IMR-90 (cell line): ENCODE measurements at regions not wholly inside any gene's neighbourhood (a gene's known extent, or its start where the extent isn't known, plus 50 kb on each side); places are given as distances from the start of the nearest gene placed in this dataset.

ENCODE experiments used
- ATAC-seq: fragments of 200-7000 bp; cut with Tn5 transposase; 2 replicates; pipeline ENCODE4 v1.9.1; 2020; ENCODE audit warnings: low read depth, mild to moderate bottlenecking, moderate library complexity
- BruUV-seq: library from RNA; stranded (reverse); fragments of 400-500 nt; replicated peaks from 2 replicates; lab custom pipeline; 2021; lab: Mats Ljungman, UMichigan
- CTCF ChIA-PET: fragments of 300-600 bp; formaldehyde crosslinking; extraction: SDS; loops from one replicate; lab custom pipeline; 2021; ENCODE audit warnings: antibody characterized with exemption; lab: Yijun Ruan, JAX
- POLR2A ChIA-PET: fragments of 300-600 bp; sonication (Branson Sonifier 250); formaldehyde crosslinking; loops from one replicate; lab custom pipeline; 2022; ENCODE audit warnings: antibody characterized with exemption; ENCODE audit not compliant: unreplicated experiment; lab: Charles Lee
- DNase-seq: peaks from one replicate; pipeline ENCODE4 v3.0.0; 2013
- H2AFZ ChIP-seq: replicated peaks from 2 replicates; pipeline ENCODE3; 2013; ENCODE audit warnings: low read length, mild to moderate bottlenecking; ENCODE audit not compliant: poor library complexity
- H2AK5ac ChIP-seq: 2 replicates; pipeline ENCODE4 v1.6.1; 2013; ENCODE audit warnings: low read depth, low read length, inconsistent platforms
- H2AK9ac ChIP-seq: replicated peaks from 2 replicates; pipeline ENCODE3; 2013; ENCODE audit warnings: mild to moderate bottlenecking, low read depth, low read length, moderate library complexity; ENCODE audit not compliant: poor library complexity
- H2BK120ac ChIP-seq: 2 replicates; pipeline ENCODE4 v1.6.1; 2013; ENCODE audit warnings: low read depth, low read length, inconsistent platforms
- H2BK15ac ChIP-seq: 3 replicates; pipeline ENCODE4 v1.6.1; 2013; ENCODE audit warnings: low read depth, low read length, inconsistent platforms
- H2BK20ac ChIP-seq: 2 replicates; pipeline ENCODE4 v1.6.1; 2013; ENCODE audit warnings: low read depth, mild to moderate bottlenecking, inconsistent platforms, low read length, moderate library complexity
- H2BK5ac ChIP-seq: 2 replicates; pipeline ENCODE4 v1.6.1; 2013; ENCODE audit warnings: mild to moderate bottlenecking, low read depth, low read length, inconsistent platforms; ENCODE audit not compliant: poor library complexity, severe bottlenecking
- H3K14ac ChIP-seq: replicated peaks from 2 replicates; pipeline ENCODE4 v1.6.1; 2013; ENCODE audit warnings: low read depth, low read length, inconsistent platforms
- H3K18ac ChIP-seq: 2 replicates; pipeline ENCODE4 v1.6.1; 2013; ENCODE audit warnings: low read depth, low read length, control low read depth
- H3K23ac ChIP-seq: 2 replicates; pipeline ENCODE4 v1.6.1; 2013; ENCODE audit warnings: low read depth, low read length, inconsistent platforms
- H3K27ac ChIP-seq: 2 replicates; pipeline ENCODE4 v1.5.1; 2013; ENCODE audit warnings: mild to moderate bottlenecking, control low read depth, low read length; ENCODE audit not compliant: insufficient read depth
- H3K27me3 ChIP-seq: 2 replicates; pipeline ENCODE4 v1.6.1; 2013; ENCODE audit warnings: low read length; ENCODE audit not compliant: control insufficient read depth, insufficient read depth
- H3K36me3 ChIP-seq: 2 replicates; pipeline ENCODE4 v1.6.1; 2013; ENCODE audit warnings: low read length, mixed read lengths; ENCODE audit not compliant: control insufficient read depth, insufficient read depth
- H3K4ac ChIP-seq: 2 replicates; pipeline ENCODE4 v1.6.1; 2013; ENCODE audit warnings: low read depth, low read length, inconsistent platforms
- H3K4me1 ChIP-seq: 2 replicates; pipeline ENCODE4 v1.6.1; 2013; ENCODE audit warnings: low read length, mixed read lengths; ENCODE audit not compliant: control insufficient read depth, insufficient read depth
- H3K4me2 ChIP-seq: 2 replicates; pipeline ENCODE4 v1.6.1; 2013; ENCODE audit warnings: low read depth, mild to moderate bottlenecking, control low read depth, low read length, moderate library complexity
- H3K4me3 ChIP-seq: 2 replicates; pipeline ENCODE4 v1.5.1; 2013; ENCODE audit warnings: low read depth, mild to moderate bottlenecking, control low read depth, low read length, moderate library complexity; ENCODE audit not compliant: insufficient read depth
- H3K56ac ChIP-seq: 2 replicates; pipeline ENCODE4 v1.6.1; 2013; ENCODE audit warnings: low read length, inconsistent platforms; ENCODE audit not compliant: insufficient read depth; ENCODE audit errors: extremely low read depth
- H3K79me1 ChIP-seq, 2 experiments: 2 replicates each; pipeline ENCODE4 v1.6.1; 2013; ENCODE audit warnings: low read length in 2 of 2, inconsistent platforms in 1 of 2, low read depth in 1 of 2
- H3K9ac ChIP-seq: 2 replicates; pipeline ENCODE4 v1.6.1; 2013; ENCODE audit warnings: low read depth, low read length, control low read depth
- H3K9me1 ChIP-seq: 2 replicates; pipeline ENCODE4 v1.6.1; 2013; ENCODE audit warnings: low read length, inconsistent platforms; ENCODE audit not compliant: insufficient read depth
- H3K9me3 ChIP-seq: 2 replicates; pipeline ENCODE4 v1.6.1; 2013; ENCODE audit warnings: low read length; ENCODE audit not compliant: control insufficient read depth, insufficient read depth
- H4K20me1 ChIP-seq: 2 replicates; pipeline ENCODE4 v1.6.1; 2013; ENCODE audit warnings: low read length, inconsistent platforms; ENCODE audit not compliant: insufficient read depth
- H4K5ac ChIP-seq: 2 replicates; pipeline ENCODE4 v1.6.1; 2013; ENCODE audit warnings: mild to moderate bottlenecking, low read depth, low read length, control low read depth
- H4K8ac ChIP-seq, 2 experiments: 2 replicates each; pipeline ENCODE4 v1.6.1; 2013; ENCODE audit warnings: low read depth in 2 of 2, low read length in 2 of 2, control low read depth in 1 of 2, inconsistent platforms in 1 of 2
- H4K91ac ChIP-seq: 2 replicates; pipeline ENCODE4 v1.6.1; 2013; ENCODE audit warnings: low read depth, low read length, inconsistent platforms; ENCODE audit not compliant: insufficient read depth
- BHLHE40 ChIP-seq: fragments of 150-350 bp; IDR thresholded peaks from 2 replicates; pipeline ENCODE4 v1.6.1; 2016; ENCODE audit warnings: mild to moderate bottlenecking, low read depth, low read length
- CEBPB ChIP-seq: IDR thresholded peaks from 2 replicates; pipeline ENCODE4 v1.6.1; 2012; ENCODE audit warnings: low read depth, low read length, improper control_type of control experiment
- NFE2L2 ChIP-seq: fragments of 150-350 bp; IDR thresholded peaks from 2 replicates; pipeline ENCODE4 v1.6.1; 2016; ENCODE audit warnings: low read depth, mild to moderate bottlenecking, low read length
- RAD21 ChIP-seq: IDR thresholded peaks from 2 replicates; pipeline ENCODE4 v1.6.1; 2012; ENCODE audit warnings: low read length, improper control_type of control experiment
- RCOR1 ChIP-seq: IDR thresholded peaks from 2 replicates; pipeline ENCODE4 v1.6.1; 2012; ENCODE audit warnings: mild to moderate bottlenecking, low read length, improper control_type of control experiment; ENCODE audit not compliant: insufficient replicate concordance
- RFX5 ChIP-seq: IDR thresholded peaks from 2 replicates; pipeline ENCODE4 v1.8.0; 2012; ENCODE audit warnings: low read depth, mild to moderate bottlenecking, low read length, moderate library complexity
- SMC3 ChIP-seq: fragments of 150-350 bp; IDR thresholded peaks from 2 replicates; pipeline ENCODE4 v1.6.1; 2016; ENCODE audit warnings: low read depth, mild to moderate bottlenecking, antibody characterized with exemption, low read length, moderate library complexity
- WGBS, 2 experiments: methylation state at CpG; one replicate each; pipeline versions ENCODE4 v1.1.5 to v1.1.7; 2013; ENCODE audit warnings: missing lambda C conversion rate in 2 of 2; ENCODE audit not compliant: insufficient read length in 1 of 2; ENCODE audit errors: extremely low coverage in 2 of 2; 5-methylcytosine and 5-hydroxymethylcytosine counted together
- dilution Hi-C: fragments of 300-500 bp; cut with HindIII; formaldehyde crosslinking; loops from one replicate; pipeline ENCODE4 v1.14.3; 2018; ENCODE audit warnings: low sequenced_read_pairs; ENCODE audit not compliant: unreplicated experiment
- in situ Hi-C: fragments of 300-500 bp; cut with MboI; formaldehyde crosslinking; loops from 3 replicates; pipeline ENCODE4 v1.14.3; 2019; ENCODE audit warnings: low sequenced_read_pairs, inconsistent platforms, mixed read lengths
- intact Hi-C: fragments of 100-400 bp; cut with micrococcal nuclease; formaldehyde crosslinking; loops from 2 replicates; pipeline ENCODE4 v1.10.0; 2022
- TF ChIP-seq, protein P1 (sequence below): conservative IDR thresholded peaks from 2 replicates; pipeline ENCODE4 v1.5.1; 2012; ENCODE audit warnings: mild to moderate bottlenecking, low read depth, low read length, improper control_type of control experiment

DNA sequence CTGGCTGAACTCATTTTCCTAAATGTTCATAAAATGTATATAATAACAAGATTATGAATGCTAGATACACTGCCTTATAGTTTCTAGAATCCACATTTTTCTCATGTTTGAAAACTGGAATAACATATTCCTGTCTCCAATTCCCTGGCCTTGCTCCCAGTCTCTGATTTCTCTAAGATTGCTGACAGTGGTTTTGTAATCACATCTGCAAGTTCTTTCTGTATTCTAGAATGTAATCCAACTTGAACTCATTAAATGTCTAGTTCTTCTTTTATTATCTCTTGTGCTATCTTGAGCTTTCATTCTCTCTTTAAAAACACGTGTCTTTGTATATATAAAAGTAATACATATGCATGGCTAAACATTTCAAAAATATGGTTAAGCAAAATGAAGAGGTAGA, 215.2 kb upstream of the ADAMTS9 start:
- Histone ChIP-seq H3K9ac (no peak overlapping the region), H3K27me3 (no peaks in the 10 kb centered on the region), H4K20me1 (no peaks in the 10 kb centered on the region), H2BK20ac (no peak overlapping the region), H3K9me3 (no peaks in the 10 kb centered on the region), H2BK120ac (no peak overlapping the region), H4K5ac (no peak overlapping the region), H3K4ac (no peak overlapping the region), H3K56ac (no peak overlapping the region), H2AK5ac (no peak overlapping the region), H4K91ac (no peak overlapping the region), H3K4me1 (peaks cover 7% of the 10 kb centered on the region), H3K4me2 (no peak overlapping the region), H2AK9ac (no peak overlapping the region), H3K23ac (no peak overlapping the region), H3K4me3 (no peak overlapping the region), H3K79me1 (no peaks in the 10 kb centered on the region), H3K9me1 (no peaks in the 10 kb centered on the region), H3K36me3 (no peaks in the 10 kb centered on the region), H4K8ac (no peak overlapping the region), H3K27ac (no peak overlapping the region), H2BK5ac (no peak overlapping the region), H3K18ac (no peak overlapping the region), H2BK15ac (no peak overlapping the region), H3K14ac (no peak overlapping the region), H2AFZ (no peak overlapping the region)
- WGBS, 2 experiments = no CpG with 5 or more reads among the region's 1 CpG
- dilution Hi-C loops = no loop called here
- no TSS peak for BruUV-seq
- ChIA-PET POLR2A (no interaction called here), CTCF (no interaction called here)
- in situ Hi-C loops = no loop called here
- intact Hi-C loops = no loop called here
- TF ChIP-seq RCOR1 = no peak
- TF ChIP-seq, protein P1, sequence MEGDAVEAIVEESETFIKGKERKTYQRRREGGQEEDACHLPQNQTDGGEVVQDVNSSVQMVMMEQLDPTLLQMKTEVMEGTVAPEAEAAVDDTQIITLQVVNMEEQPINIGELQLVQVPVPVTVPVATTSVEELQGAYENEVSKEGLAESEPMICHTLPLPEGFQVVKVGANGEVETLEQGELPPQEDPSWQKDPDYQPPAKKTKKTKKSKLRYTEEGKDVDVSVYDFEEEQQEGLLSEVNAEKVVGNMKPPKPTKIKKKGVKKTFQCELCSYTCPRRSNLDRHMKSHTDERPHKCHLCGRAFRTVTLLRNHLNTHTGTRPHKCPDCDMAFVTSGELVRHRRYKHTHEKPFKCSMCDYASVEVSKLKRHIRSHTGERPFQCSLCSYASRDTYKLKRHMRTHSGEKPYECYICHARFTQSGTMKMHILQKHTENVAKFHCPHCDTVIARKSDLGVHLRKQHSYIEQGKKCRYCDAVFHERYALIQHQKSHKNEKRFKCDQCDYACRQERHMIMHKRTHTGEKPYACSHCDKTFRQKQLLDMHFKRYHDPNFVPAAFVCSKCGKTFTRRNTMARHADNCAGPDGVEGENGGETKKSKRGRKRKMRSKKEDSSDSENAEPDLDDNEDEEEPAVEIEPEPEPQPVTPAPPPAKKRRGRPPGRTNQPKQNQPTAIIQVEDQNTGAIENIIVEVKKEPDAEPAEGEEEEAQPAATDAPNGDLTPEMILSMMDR = no peak
- TF ChIP-seq RAD21 = no peak
- TF ChIP-seq BHLHE40 = no peak
- TF ChIP-seq RFX5 = no peak
- TF ChIP-seq NFE2L2 = no peak
- TF ChIP-seq CEBPB = no peak
- no peak for TF ChIP-seq SMC3
- ATAC-seq (peak; percentile 45), DNase-seq (peak; percentile 59)
